Common myeloid progenitor, CD34-positive (primary cell): ENCODE measurements at regions not wholly inside any gene's neighbourhood (a gene's known extent, or its start where the extent isn't known, plus 50 kb on each side); places are given as distances from the start of the nearest gene placed in this dataset.
"Not testable (repeated sequence)": the region's sequence is repeated elsewhere in the genome, so short reads cannot be mapped to it uniquely, and the experiment has no call there.

Experiments used
- CTCF ChIA-PET: fragments of 350-600 bp; sonication (Branson Sonifier 250); formaldehyde crosslinking; loops from one replicate; lab custom pipeline; 2021; ENCODE audit warnings: antibody characterized with exemption; lab: Charles Lee
- POLR2A ChIA-PET: fragments of 350-600 bp; sonication (Branson Sonifier 250); formaldehyde crosslinking; loops from one replicate; lab custom pipeline; 2021; ENCODE audit warnings: antibody characterized with exemption; lab: Charles Lee
- DNase-seq, 3 donors: peaks; one replicate each; pipeline versions ENCODE4 v3.0.0 to v3.0.0-alpha.2; 2013
- H3K27ac ChIP-seq, 2 experiments: 1 replicate in 1 of 2; 2 replicates in 1 of 2; pipeline ENCODE4 v1.7.0; 2013; ENCODE audit warnings: inconsistent platforms in 2 of 2, low read length in 2 of 2, mild to moderate bottlenecking in 2 of 2, low read depth in 1 of 2, moderate library complexity in 1 of 2; ENCODE audit not compliant: severe bottlenecking in 2 of 2, insufficient read depth in 1 of 2, poor library complexity in 1 of 2
- H3K27me3 ChIP-seq, 5 experiments: replicated peaks in 2 of 5; 1 replicate in 3 of 5; 2 replicates in 2 of 5; pipeline versions ENCODE4 v1.6.1 to v1.7.0; 2013; ENCODE audit warnings: low read length in 4 of 5, mild to moderate bottlenecking in 2 of 5, moderate library complexity in 2 of 5, inconsistent platforms in 1 of 5; ENCODE audit not compliant: insufficient read depth in 5 of 5, control insufficient read depth in 4 of 5
- H3K36me3 ChIP-seq, 4 experiments: 1 replicate in 2 of 4; 2 replicates in 2 of 4; pipeline versions ENCODE4 v1.6.1 to v1.7.0; 2013; ENCODE audit warnings: low read length in 3 of 4, control low read depth in 1 of 4, mild to moderate bottlenecking in 1 of 4; ENCODE audit not compliant: control insufficient read depth in 4 of 4, insufficient read depth in 4 of 4
- H3K4me1 ChIP-seq, 4 experiments: 1 replicate in 3 of 4; 2 replicates in 1 of 4; pipeline versions ENCODE4 v1.6.1 to v1.7.1; 2013; ENCODE audit warnings: low read length in 3 of 4, mild to moderate bottlenecking in 3 of 4, control low read depth in 1 of 4, inconsistent platforms in 1 of 4, moderate library complexity in 1 of 4; ENCODE audit not compliant: control insufficient read depth in 4 of 4, insufficient read depth in 4 of 4; ENCODE audit errors: control extremely low read depth in 1 of 4
- H3K4me3 ChIP-seq, 7 experiments: 1 replicate in 4 of 7; 2 replicates in 3 of 7; pipeline versions ENCODE4 v1.5.1 to v1.7.0; 2013; ENCODE audit warnings: mild to moderate bottlenecking in 7 of 7, low read length in 6 of 7, moderate library complexity in 6 of 7, inconsistent platforms in 2 of 7, low read depth in 2 of 7, control low read depth in 1 of 7; ENCODE audit not compliant: insufficient read depth in 4 of 7, control insufficient read depth in 1 of 7; ENCODE audit errors: extremely low read depth in 1 of 7
- H3K9me3 ChIP-seq, 5 experiments: 1 replicate in 4 of 5; 2 replicates in 1 of 5; pipeline versions ENCODE4 v1.6.1 to v1.7.1; 2013; ENCODE audit warnings: low read length in 4 of 5, mild to moderate bottlenecking in 2 of 5, inconsistent platforms in 1 of 5, low read depth in 1 of 5, moderate library complexity in 1 of 5; ENCODE audit not compliant: control insufficient read depth in 4 of 5, insufficient read depth in 2 of 5; ENCODE audit errors: control extremely low read depth in 1 of 5
- WGBS: methylation state at CpG from one replicate; pipeline ENCODE4 v1.1.5; 2013; ENCODE audit not compliant: insufficient coverage; 5-methylcytosine and 5-hydroxymethylcytosine counted together

DNA sequence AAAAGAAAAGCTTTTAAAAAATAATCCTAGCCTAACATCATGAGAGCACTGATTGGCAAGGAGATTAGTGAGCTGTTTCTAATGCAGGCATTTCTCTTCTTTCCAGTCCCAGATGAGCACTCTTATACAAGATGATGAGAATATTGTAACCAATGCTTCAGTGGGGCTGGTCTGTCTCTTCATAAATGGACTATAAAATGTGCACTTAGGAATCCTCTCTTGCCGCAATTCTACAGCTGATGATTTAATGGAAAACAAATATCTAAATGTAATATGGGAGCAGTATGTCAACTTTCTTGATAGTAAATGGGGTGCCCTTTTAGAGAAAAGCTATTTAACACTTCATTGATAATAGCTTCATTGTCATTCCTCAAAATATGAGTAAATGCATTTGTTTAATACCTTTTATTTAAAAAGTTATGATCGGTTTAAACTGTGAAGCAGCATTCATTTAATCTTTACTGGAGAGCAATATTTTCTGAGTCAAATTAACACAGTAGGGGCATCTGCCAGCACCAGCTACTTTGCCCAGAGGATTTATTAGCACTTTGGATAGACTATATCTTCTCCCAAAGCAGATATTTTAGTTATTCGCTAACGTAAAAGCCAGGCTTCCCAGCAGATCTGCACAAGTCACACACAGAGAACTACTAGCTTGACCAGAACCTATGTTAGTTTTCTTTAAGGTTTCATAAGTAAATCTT lies 985.9 kb downstream of the DIPK2A start:
- H3K27ac ChIP-seq = no peak overlapping the region
- no peak overlapping the region for H3K4me3 ChIP-seq
- ChIA-PET POLR2A (no interaction called here), CTCF (no interaction called here)
- no peaks in the 10 kb centered on the region for H3K36me3 ChIP-seq
- H3K4me1 ChIP-seq = no peaks in the 10 kb centered on the region
- no peak for DNase-seq
- WGBS = no CpG with 5 or more reads among the region's 4 CpGs
- no peaks in the 10 kb centered on the region for H3K27me3 ChIP-seq
- H3K9me3 ChIP-seq = no peaks in the 10 kb centered on the region

DNA sequence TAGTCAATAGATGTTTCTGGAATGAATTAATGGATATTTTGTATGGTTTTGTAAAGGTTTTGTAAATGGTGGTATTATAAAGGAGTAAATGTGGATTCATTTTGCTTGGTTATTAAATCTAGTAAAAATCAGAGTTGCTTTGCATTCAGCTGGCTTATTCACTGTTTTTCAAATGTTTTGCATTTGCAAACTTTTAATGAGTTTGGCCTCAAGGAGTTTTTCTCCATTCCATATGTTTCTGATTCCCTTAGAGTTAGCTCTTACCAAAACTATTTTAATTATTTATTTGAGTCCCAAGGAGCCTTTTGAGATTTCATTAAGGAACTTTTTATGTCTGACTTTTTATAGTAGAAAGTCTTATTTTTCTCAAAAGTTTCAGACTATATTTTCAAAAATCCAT lies 992.2 kb downstream of the DIPK2A start:
- Histone ChIP-seq H3K36me3 (no peaks in the 10 kb centered on the region), H3K27ac (no peak overlapping the region), H3K4me3 (no peak overlapping the region), H3K4me1 (no peaks in the 10 kb centered on the region), H3K9me3 (no peaks in the 10 kb centered on the region), H3K27me3 (no peaks in the 10 kb centered on the region)
- ChIA-PET CTCF (no interaction called here), POLR2A (no interaction called here)
- no peak for DNase-seq

DNA sequence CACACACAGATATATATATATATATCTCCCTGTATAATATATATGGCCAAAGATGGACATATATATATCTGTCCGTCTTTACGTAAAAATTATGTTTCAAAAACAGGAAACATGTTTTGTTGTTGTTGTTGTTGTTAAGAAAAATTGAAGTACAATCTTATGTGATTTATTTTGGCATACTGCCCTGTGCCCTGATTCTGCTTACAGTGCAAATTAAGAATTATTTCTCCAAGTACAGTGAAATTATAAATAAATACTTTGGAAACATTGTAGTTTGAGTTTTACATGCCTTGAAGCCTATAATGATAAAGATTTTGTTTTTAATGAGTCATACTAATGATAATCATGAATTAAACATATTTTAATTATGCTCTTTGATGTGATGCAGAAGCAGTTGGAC lies 994.9 kb downstream of the DIPK2A start:
- no peaks in the 10 kb centered on the region for H3K27me3 ChIP-seq
- no peak overlapping the region for H3K4me3 ChIP-seq
- H3K36me3 ChIP-seq = no peaks in the 10 kb centered on the region
- no peaks in the 10 kb centered on the region for H3K9me3 ChIP-seq
- no CpG with 5 or more reads among the region's 2 CpGs for WGBS
- no peaks in the 10 kb centered on the region for H3K4me1 ChIP-seq
- H3K27ac ChIP-seq = no peak overlapping the region
- CTCF ChIA-PET = no interaction called here
- POLR2A ChIA-PET = no interaction called here
- no peak for DNase-seq

DNA sequence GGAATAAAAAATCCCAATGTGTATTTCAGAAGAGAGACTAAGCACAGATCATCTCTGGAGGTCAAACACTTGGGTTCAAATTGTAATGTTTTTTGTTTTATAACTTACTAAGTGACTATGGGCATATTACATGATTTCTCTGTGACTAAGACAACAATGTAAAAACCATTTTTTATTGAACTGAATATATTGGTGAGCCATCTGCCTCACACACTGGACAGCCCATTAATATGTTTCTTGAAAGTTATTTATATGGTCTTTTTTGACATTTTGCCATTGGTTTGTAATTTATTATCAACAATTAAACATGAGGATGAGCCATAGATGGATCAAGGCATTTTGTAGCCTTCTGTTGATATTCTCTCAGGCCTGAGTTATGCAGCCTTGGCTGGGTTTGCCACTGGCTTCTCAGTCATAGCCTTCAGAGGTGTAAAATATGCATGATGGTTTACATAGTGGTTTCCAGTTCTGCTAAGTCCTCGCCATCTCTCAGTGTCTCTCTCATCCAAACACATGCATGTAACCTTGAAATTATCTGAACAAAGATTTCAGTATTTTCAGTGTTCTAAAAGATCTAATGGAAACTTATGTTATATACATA lies 997.2 kb downstream of the DIPK2A start:
- Histone ChIP-seq H3K27me3 (no peaks in the 10 kb centered on the region), H3K36me3 (no peaks in the 10 kb centered on the region), H3K27ac (no peak overlapping the region), H3K4me3 (no peak overlapping the region), H3K9me3 (no peaks in the 10 kb centered on the region), H3K4me1 (no peaks in the 10 kb centered on the region)
- ChIA-PET POLR2A (no interaction called here), CTCF (no interaction called here)
- WGBS = no CpG with 5 or more reads among the region's 1 CpG
- DNase-seq = no peak

DNA sequence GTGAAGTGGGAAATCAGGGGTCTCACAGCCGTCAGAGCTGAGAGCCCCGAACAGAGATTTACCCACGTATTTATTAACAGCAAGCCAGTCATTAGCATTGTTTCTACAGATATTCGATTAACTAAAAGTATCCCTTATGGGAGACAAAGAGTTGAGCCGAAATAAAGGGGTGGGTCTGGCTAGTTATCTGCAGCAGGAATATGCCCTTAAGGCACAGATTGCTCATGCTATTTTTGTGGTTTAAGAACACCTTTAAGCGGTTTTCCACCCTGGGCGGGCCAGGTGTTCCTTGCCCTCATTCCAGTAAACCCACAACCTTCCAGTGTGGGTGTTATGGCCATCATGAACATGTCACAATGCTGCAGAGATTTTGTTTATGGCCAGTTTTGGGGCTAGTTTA lies 1012.9 kb downstream of the DIPK2A start:
- 86% methylated on average over 1 of the region's 7 CpGs for WGBS
- DNase-seq, H3K9me3 ChIP-seq, POLR2A ChIA-PET, H3K4me3 ChIP-seq, H3K27ac ChIP-seq, H3K4me1 ChIP-seq, H3K36me3 ChIP-seq, H3K27me3 ChIP-seq, CTCF ChIA-PET: not testable (repeated sequence)

DNA sequence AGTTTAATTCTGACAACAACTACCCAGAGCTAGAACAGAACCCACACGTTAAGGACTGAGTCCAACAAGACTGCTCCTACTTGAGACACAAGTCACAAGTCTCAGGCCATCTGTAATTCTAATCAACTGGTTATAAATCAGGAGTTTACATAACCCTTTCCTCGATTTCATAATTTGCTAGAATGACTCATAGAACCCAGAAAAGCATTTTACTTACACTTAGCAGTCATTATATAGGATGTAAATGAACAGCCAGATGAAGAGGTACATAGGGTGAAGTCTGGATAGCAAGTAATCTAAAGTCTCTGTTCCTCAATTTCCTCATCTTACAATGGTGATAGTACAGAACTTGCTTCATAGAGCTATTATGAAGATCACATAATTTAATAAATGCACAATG lies 1018.2 kb downstream of the DIPK2A start:
- 67% methylated on average over 1 of the region's 2 CpGs for WGBS
- no peak overlapping the region for H3K27ac ChIP-seq
- ChIA-PET CTCF (interaction anchor here (1.1 kb wide), 1 partner anchor 92 kb away, joined by 3 read pairs; no protein-coding TSS in a partner anchor), POLR2A (no interaction called here)
- H3K36me3 ChIP-seq = no peaks in the 10 kb centered on the region
- no peak for DNase-seq
- no peak overlapping the region for H3K4me3 ChIP-seq
- no peaks in the 10 kb centered on the region for H3K4me1 ChIP-seq
- H3K27me3 ChIP-seq = no peaks in the 10 kb centered on the region
- no peaks in the 10 kb centered on the region for H3K9me3 ChIP-seq

DNA sequence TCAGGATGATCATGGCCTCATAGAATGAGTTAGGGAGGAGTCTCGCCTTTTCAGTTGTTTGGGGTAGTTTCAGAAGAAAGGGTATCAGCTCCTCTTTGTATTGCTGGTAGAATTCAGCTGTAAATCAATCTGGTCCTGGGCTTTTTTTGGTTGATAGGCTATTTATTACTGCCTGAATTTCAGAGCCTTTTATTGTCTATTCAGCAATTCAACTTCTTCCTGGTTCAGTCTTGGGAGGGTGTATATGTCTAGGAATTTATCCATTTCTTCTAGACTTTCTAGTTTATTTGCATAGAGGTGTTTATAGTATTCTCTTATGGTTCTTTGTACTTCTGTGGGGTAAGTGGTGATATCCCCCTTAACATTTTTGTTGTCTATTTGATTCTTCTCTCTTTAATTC lies 1024.2 kb downstream of the DIPK2A start:
- H3K27me3 ChIP-seq = no peaks in the 10 kb centered on the region
- H3K9me3 ChIP-seq = peaks cover 0 to under 1% (median 0%) of the 10 kb centered on the region in 5 experiments
- CTCF ChIA-PET = interaction anchor here (0.6 kb wide), 1 partner anchor 157 kb away, joined by 3 read pairs; no protein-coding TSS in a partner anchor
- H3K27ac ChIP-seq = no peak overlapping the region
- H3K4me1 ChIP-seq = no peaks in the 10 kb centered on the region
- H3K4me3 ChIP-seq = no peak overlapping the region
- 100% methylated on average over 1 of the region's 1 CpG for WGBS
- POLR2A ChIA-PET = interaction anchor here (0.6 kb wide), 1 partner anchor 616 kb away, joined by 3 read pairs; no protein-coding TSS in a partner anchor
- H3K36me3 ChIP-seq = no peaks in the 10 kb centered on the region
- DNase-seq = no peak
